ENCODE measurements at regions not wholly inside any gene's neighbourhood (a gene's known extent, or its start where the extent isn't known, plus 50 kb on each side); places are given as distances from the start of the nearest gene placed in this dataset.

DNA sequence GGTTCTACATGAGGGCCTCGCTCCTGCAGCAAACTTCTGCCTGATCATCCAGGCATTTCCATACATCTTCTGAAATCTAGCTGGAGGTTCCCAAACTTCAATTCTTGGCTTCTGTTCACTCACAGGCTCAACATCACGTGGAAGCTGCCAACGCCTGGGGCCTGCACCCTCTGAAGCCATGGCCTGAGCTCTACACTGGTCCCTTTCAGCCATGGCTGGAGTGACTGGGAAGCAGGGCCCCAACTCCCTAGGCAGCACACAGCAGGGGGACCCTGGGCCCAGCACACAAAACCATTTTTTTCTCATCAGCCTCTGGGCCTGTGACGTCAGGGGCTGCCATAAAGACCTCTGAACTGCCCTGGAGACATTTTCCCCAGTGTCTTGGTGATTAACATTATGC lies 542.7 kb downstream of the TLL1 start:
- TF ChIP-seq, protein P1, sequence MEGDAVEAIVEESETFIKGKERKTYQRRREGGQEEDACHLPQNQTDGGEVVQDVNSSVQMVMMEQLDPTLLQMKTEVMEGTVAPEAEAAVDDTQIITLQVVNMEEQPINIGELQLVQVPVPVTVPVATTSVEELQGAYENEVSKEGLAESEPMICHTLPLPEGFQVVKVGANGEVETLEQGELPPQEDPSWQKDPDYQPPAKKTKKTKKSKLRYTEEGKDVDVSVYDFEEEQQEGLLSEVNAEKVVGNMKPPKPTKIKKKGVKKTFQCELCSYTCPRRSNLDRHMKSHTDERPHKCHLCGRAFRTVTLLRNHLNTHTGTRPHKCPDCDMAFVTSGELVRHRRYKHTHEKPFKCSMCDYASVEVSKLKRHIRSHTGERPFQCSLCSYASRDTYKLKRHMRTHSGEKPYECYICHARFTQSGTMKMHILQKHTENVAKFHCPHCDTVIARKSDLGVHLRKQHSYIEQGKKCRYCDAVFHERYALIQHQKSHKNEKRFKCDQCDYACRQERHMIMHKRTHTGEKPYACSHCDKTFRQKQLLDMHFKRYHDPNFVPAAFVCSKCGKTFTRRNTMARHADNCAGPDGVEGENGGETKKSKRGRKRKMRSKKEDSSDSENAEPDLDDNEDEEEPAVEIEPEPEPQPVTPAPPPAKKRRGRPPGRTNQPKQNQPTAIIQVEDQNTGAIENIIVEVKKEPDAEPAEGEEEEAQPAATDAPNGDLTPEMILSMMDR (IDR thresholded peaks at IDR 0.05; ENCODE audit: insufficient read depth, low read length, poor library complexity, severe bottlenecking): no peak
- no peak for TF ChIP-seq EZH2phosphoT487 (conservative IDR thresholded peaks at IDR 0.05; ENCODE audit: low read length)

GRCh38 chr4:166421556-166422156 lies 548.6 kb downstream of the TLL1 start:
- H3K4me3 ChIP-seq (ENCODE audit: insufficient read depth, low read length, poor library complexity, severe bottlenecking): no peak overlapping the region
- no peaks in the 10 kb centered on the region for H3K36me3 ChIP-seq (ENCODE audit: low read length)
- TF ChIP-seq, protein P1 (IDR thresholded peaks at IDR 0.05; ENCODE audit: insufficient read depth, low read length, poor library complexity, severe bottlenecking): no peak
- TF ChIP-seq EZH2phosphoT487 (conservative IDR thresholded peaks at IDR 0.05; ENCODE audit: low read length): no peak
- no peak overlapping the region for H2AFZ ChIP-seq (ENCODE audit: low read depth, low read length, severe bottlenecking)
- no peaks in the 10 kb centered on the region for H3F3A ChIP-seq (ENCODE audit: insufficient read depth)
- no peaks in the 10 kb centered on the region for H3K27me3 ChIP-seq (ENCODE audit: low read length)
- no peaks in the 10 kb centered on the region for H3K9me2 ChIP-seq (replicated peaks; ENCODE audit: insufficient read depth, low read length)
- H3K27ac ChIP-seq (ENCODE audit: low read depth, low read length): no peak overlapping the region
- H4K20me1 ChIP-seq (ENCODE audit: low read depth, low read length): no peaks in the 10 kb centered on the region
- H3K9ac ChIP-seq (ENCODE audit: low read length): no peak overlapping the region
- peaks cover 10% of the 10 kb centered on the region; the same call in 1 of the 2 replicates for H3K9me3 ChIP-seq (ENCODE audit: insufficient read depth, low read length)
- H3K79me2 ChIP-seq (ENCODE audit: insufficient read depth, low read length): no peaks in the 10 kb centered on the region
- H3K4me2 ChIP-seq (ENCODE audit: low read depth, low read length, poor library complexity, severe bottlenecking): no peak overlapping the region

More for the DNA sequence above, 542.7 kb downstream of the TLL1 start:
- no peak overlapping the region for H3K4me3 ChIP-seq (ENCODE audit: insufficient read depth, low read length, poor library complexity, severe bottlenecking)
- H3K9me3 ChIP-seq (ENCODE audit: insufficient read depth, low read length): peaks cover under 1% of the 10 kb centered on the region; the same call in 1 of the 2 replicates
- H3K27ac ChIP-seq (ENCODE audit: low read depth, low read length): no peak overlapping the region
- H3K79me2 ChIP-seq (ENCODE audit: insufficient read depth, low read length): no peaks in the 10 kb centered on the region
- no peaks in the 10 kb centered on the region for H3K9me2 ChIP-seq (replicated peaks; ENCODE audit: insufficient read depth, low read length)
- no peaks in the 10 kb centered on the region for H3K36me3 ChIP-seq (ENCODE audit: low read length)
- no peak overlapping the region for H2AFZ ChIP-seq (ENCODE audit: low read depth, low read length, severe bottlenecking)
- no peak overlapping the region for H3K9ac ChIP-seq (ENCODE audit: low read length)
- no peak overlapping the region for H3K4me2 ChIP-seq (ENCODE audit: low read depth, low read length, poor library complexity, severe bottlenecking)
- no peaks in the 10 kb centered on the region for H3F3A ChIP-seq (ENCODE audit: insufficient read depth)
- no peaks in the 10 kb centered on the region for H3K27me3 ChIP-seq (ENCODE audit: low read length)
- H4K20me1 ChIP-seq (ENCODE audit: low read depth, low read length): no peaks in the 10 kb centered on the region

DNA sequence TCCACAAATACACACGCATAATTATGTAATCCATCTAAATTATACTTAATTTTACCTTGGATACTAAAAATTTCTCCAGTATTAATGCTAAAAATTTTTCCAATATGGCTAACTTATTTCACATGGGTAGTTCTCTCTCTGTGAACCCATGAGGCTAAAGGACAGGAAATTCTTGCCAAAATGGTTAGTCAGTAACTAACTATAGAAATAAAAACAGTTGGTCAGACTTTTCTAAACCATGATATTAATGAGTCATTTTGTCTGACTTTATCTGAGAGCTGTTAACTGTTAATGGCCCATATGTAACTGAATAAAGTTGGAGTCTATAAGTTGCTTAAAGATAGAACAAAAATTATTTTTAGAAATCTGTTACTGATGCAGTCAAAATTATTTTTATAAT lies 549.4 kb downstream of the TLL1 start:
- Histone ChIP-seq H3K4me2 (ENCODE audit: low read depth, low read length, poor library complexity, severe bottlenecking) (no peak overlapping the region), H3K27me3 (ENCODE audit: low read length) (no peaks in the 10 kb centered on the region), H3K4me3 (ENCODE audit: insufficient read depth, low read length, poor library complexity, severe bottlenecking) (no peak overlapping the region), H4K20me1 (ENCODE audit: low read depth, low read length) (no peaks in the 10 kb centered on the region), H3K79me2 (ENCODE audit: insufficient read depth, low read length) (no peaks in the 10 kb centered on the region), H3K27ac (ENCODE audit: low read depth, low read length) (no peak overlapping the region), H2AFZ (ENCODE audit: low read depth, low read length, severe bottlenecking) (no peak overlapping the region), H3K36me3 (ENCODE audit: low read length) (no peaks in the 10 kb centered on the region), H3F3A (ENCODE audit: insufficient read depth) (no peaks in the 10 kb centered on the region), H3K9me3 (ENCODE audit: insufficient read depth, low read length) (peaks cover 10% of the 10 kb centered on the region; the same call in 1 of the 2 replicates), H3K9ac (ENCODE audit: low read length) (no peak overlapping the region), H3K9me2 (replicated peaks; ENCODE audit: insufficient read depth, low read length) (no peaks in the 10 kb centered on the region)
- no peak for TF ChIP-seq EZH2phosphoT487 (conservative IDR thresholded peaks at IDR 0.05; ENCODE audit: low read length)
- TF ChIP-seq, protein P1 (IDR thresholded peaks at IDR 0.05; ENCODE audit: insufficient read depth, low read length, poor library complexity, severe bottlenecking): no peak

Measured in SU-DHL-6 (cell line).